Endodermal cell (in vitro differentiated cells): ENCODE measurements at regions not wholly inside any gene's neighbourhood (a gene's known extent, or its start where the extent isn't known, plus 50 kb on each side); places are given as distances from the start of the nearest gene placed in this dataset.
"Not testable (repeated sequence)": the region's sequence is repeated elsewhere in the genome, so short reads cannot be mapped to it uniquely, and the experiment has no call there.

Source experiments
- DNase-seq: peaks from one replicate; pipeline ENCODE4 v3.0.0-alpha.2; 2017
- H3K27ac ChIP-seq: 2 replicates; pipeline ENCODE4 v1.5.1; 2013; ENCODE audit warnings: mild to moderate bottlenecking, low read depth, low read length, moderate library complexity
- H3K27me3 ChIP-seq: 2 replicates; pipeline ENCODE4 v1.6.1; 2013; ENCODE audit warnings: mild to moderate bottlenecking, low read length, moderate library complexity; ENCODE audit not compliant: insufficient read depth, control insufficient read depth, poor library complexity, severe bottlenecking
- H3K36me3 ChIP-seq: 2 replicates; pipeline ENCODE4 v1.7.0; 2013; ENCODE audit warnings: mild to moderate bottlenecking, low read length, moderate library complexity; ENCODE audit not compliant: control insufficient read depth, insufficient read depth
- H3K4me1 ChIP-seq: one replicate; pipeline ENCODE4 v1.7.0; 2013; ENCODE audit warnings: low read length; ENCODE audit not compliant: control insufficient read depth, insufficient read depth
- H3K4me3 ChIP-seq: 2 replicates; pipeline ENCODE4 v1.5.1; 2013; ENCODE audit warnings: mild to moderate bottlenecking, low read length, moderate library complexity
- H3K9ac ChIP-seq: 2 replicates; pipeline ENCODE4 v1.6.1; 2013; ENCODE audit warnings: mild to moderate bottlenecking, low read length, moderate library complexity; ENCODE audit not compliant: poor library complexity, severe bottlenecking; ENCODE audit errors: extremely low read depth
- H3K9me3 ChIP-seq: 2 replicates; pipeline ENCODE4 v1.6.1; 2013; ENCODE audit warnings: mild to moderate bottlenecking, low read length, moderate library complexity; ENCODE audit not compliant: control insufficient read depth
- H3K27ac Mint-ChIP-seq: 2 replicates; pipeline ENCODE4 v1.8.0; 2020; ENCODE audit warnings: mixed read lengths
- H3K27me3 Mint-ChIP-seq: 2 replicates; pipeline ENCODE4 v1.8.0; 2021; ENCODE audit warnings: mild to moderate bottlenecking, mixed read lengths; ENCODE audit not compliant: insufficient read depth
- H3K36me3 Mint-ChIP-seq: 2 replicates; pipeline ENCODE4 v1.8.0; 2020; ENCODE audit warnings: low read depth, mixed read lengths
- H3K4me1 Mint-ChIP-seq: 2 replicates; pipeline ENCODE4 v1.8.0; 2020; ENCODE audit warnings: mixed read lengths
- H3K4me3 Mint-ChIP-seq: 2 replicates; pipeline ENCODE4 v1.8.0; 2020; ENCODE audit warnings: mild to moderate bottlenecking, moderate library complexity, mixed read lengths
- H3K9me3 Mint-ChIP-seq: 2 replicates; pipeline ENCODE4 v1.8.0; 2020; ENCODE audit warnings: mild to moderate bottlenecking, mixed read lengths
- CTCF ChIP-seq: fragments of 200-600 bp; sonication (generic); conservative IDR thresholded peaks from 2 replicates; pipeline ENCODE4 v1.5.0; 2021; ENCODE audit warnings: antibody characterized with exemption, mild to moderate bottlenecking
- WGBS, 2 experiments: methylation state at CpG; one replicate each; pipeline versions ENCODE4 v1.1.5 to v1.1.7; 2013; ENCODE audit warnings: missing lambda C conversion rate in 2 of 2, mixed read lengths in 1 of 2; ENCODE audit not compliant: insufficient coverage in 1 of 2, insufficient read length in 1 of 2; 5-methylcytosine and 5-hydroxymethylcytosine counted together

DNA sequence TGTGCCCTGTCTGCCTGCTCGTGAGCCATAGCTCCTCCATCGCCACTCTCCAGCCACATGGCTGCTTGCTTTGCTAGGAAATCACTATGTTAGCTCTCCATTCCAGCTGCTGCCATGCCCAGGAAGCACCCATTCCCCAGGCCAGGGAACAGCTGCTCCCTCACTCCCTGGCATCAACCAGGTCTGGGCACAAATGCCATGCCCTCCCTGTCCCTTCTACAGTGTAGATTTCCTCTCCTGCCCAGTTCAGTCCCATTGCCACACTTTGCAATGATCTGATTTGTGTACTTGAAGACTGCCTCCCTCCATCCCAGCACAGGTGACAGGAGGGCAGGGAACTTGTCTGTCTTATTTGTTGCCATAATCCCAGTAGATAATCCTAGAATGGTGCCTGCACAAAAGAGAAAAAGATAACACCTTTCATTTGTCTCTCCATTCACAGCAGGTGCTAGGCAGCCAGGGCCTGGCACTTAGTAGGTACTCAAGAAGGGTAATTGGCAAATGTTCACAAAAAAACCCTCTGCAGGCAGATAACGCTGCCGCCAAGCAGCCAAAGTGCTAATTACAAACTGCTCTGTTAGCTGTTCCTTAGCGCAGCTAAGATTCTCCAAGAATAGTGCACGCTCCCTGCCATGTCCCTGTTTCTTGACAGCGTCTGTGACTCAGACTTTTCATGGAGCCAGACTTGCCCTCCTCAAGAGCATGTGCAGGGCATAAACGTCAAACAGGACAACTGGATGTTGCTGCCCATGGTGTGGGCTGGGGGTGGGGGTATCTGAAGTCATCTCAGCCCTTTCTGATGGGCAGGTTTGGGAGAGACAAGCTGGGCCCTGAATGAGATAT, 69.1 kb downstream of the ARL6IP4 start:
- Mint-ChIP-seq H3K9me3 (no peaks in the 10 kb centered on the region), H3K27ac (no peak overlapping the region), H3K4me3 (no peak overlapping the region), H3K4me1 (peaks cover 32% of the 10 kb centered on the region), H3K36me3 (no peaks in the 10 kb centered on the region), H3K27me3 (no peaks in the 10 kb centered on the region)
- Histone ChIP-seq H3K27ac (peak overlapping the region; percentile 8), H3K27me3 (no peaks in the 10 kb centered on the region), H3K4me3 (no peak overlapping the region), H3K4me1 (peaks cover 16% of the 10 kb centered on the region), H3K9ac (no peak overlapping the region), H3K9me3 (no peaks in the 10 kb centered on the region), H3K36me3 (no peaks in the 10 kb centered on the region)
- no peak for TF ChIP-seq CTCF
- WGBS, 2 experiments = 86 to 93% methylated on average over 7 to 8 of the region's 8 CpGs
- DNase-seq = no peak

GRCh38 chr12:123047892-123048291, 67.4 kb downstream of the ARL6IP4 start:
- peaks cover 30% of the 10 kb centered on the region for H3K4me1 ChIP-seq
- not testable (repeated sequence) for H3K4me3 Mint-ChIP-seq, H3K4me3 ChIP-seq, H3K27ac Mint-ChIP-seq, H3K27ac ChIP-seq, H3K36me3 Mint-ChIP-seq, H3K27me3 Mint-ChIP-seq, H3K9me3 ChIP-seq, H3K27me3 ChIP-seq, H3K9me3 Mint-ChIP-seq, H3K9ac ChIP-seq, DNase-seq, H3K36me3 ChIP-seq
- WGBS, 2 experiments = 98 to 100% methylated on average over 2 to 3 of the region's 3 CpGs
- peaks cover 49% of the 10 kb centered on the region for H3K4me1 Mint-ChIP-seq

- H3K36me3 ChIP-seq = no peaks in the 10 kb centered on the region
- peaks cover 30% of the 10 kb centered on the region for H3K4me1 ChIP-seq
- Mint-ChIP-seq H3K4me3 (no peak overlapping the region), H3K36me3 (no peaks in the 10 kb centered on the region), H3K4me1 (peaks cover 49% of the 10 kb centered on the region), H3K27me3 (no peaks in the 10 kb centered on the region), H3K27ac (no peak overlapping the region), H3K9me3 (no peaks in the 10 kb centered on the region)
- H3K4me3 ChIP-seq = no peak overlapping the region
- no peaks in the 10 kb centered on the region for H3K27me3 ChIP-seq
- DNase-seq = no peak
- 82 to 86% methylated on average over 1 of the region's 1 CpG for WGBS, 2 experiments
- TF ChIP-seq CTCF = no peak
- no peak overlapping the region for H3K27ac ChIP-seq
- H3K9ac ChIP-seq = no peak overlapping the region
- H3K9me3 ChIP-seq = no peaks in the 10 kb centered on the region
Measured at GRCh38 chr12:123047289-123047688, 66.8 kb downstream of the ARL6IP4 start.
